ENCODE measurements at regions not wholly inside any gene's neighbourhood (a gene's known extent, or its start where the extent isn't known, plus 50 kb on each side); places are given as distances from the start of the nearest gene placed in this dataset.

- Histone ChIP-seq H3K9ac (ENCODE audit: low read depth, low read length) (no peak overlapping the region), H3K9me1 (ENCODE audit: insufficient read depth, low read length) (no peaks in the 10 kb centered on the region), H3K4me1 (ENCODE audit: control insufficient read depth, insufficient read depth, low read length) (no peaks in the 10 kb centered on the region), H3K36me3 (ENCODE audit: control insufficient read depth, insufficient read depth, low read length) (no peaks in the 10 kb centered on the region), H3K14ac (replicated peaks; ENCODE audit: low read depth, low read length) (no peak overlapping the region), H4K5ac (ENCODE audit: low read depth, low read length) (no peak overlapping the region), H4K8ac (ENCODE audit: low read depth in 2 of 2, low read length in 2 of 2) (no peak overlapping the region), H3K4me3 (ENCODE audit: insufficient read depth, low read depth, low read length) (no peak overlapping the region), H2BK15ac (ENCODE audit: low read depth, low read length) (no peak overlapping the region), H2BK120ac (ENCODE audit: low read depth, low read length) (no peak overlapping the region), H3K23ac (ENCODE audit: low read depth, low read length) (no peak overlapping the region), H3K56ac (ENCODE audit: extremely low read depth, insufficient read depth, low read length) (no peak overlapping the region), H2AK9ac (replicated peaks; ENCODE audit: low read depth, low read length, poor library complexity) (no peak overlapping the region), H3K4ac (ENCODE audit: low read depth, low read length) (no peak overlapping the region), H3K4me2 (ENCODE audit: low read depth, low read length) (no peak overlapping the region), H2BK20ac (ENCODE audit: low read depth, low read length) (no peak overlapping the region), H3K9me3 (ENCODE audit: control insufficient read depth, insufficient read depth, low read length) (no peaks in the 10 kb centered on the region), H2AFZ (replicated peaks; ENCODE audit: low read length, poor library complexity) (no peak overlapping the region), H3K27me3 (ENCODE audit: control insufficient read depth, insufficient read depth, low read length) (no peaks in the 10 kb centered on the region), H4K91ac (ENCODE audit: insufficient read depth, low read depth, low read length) (no peak overlapping the region), H2AK5ac (ENCODE audit: low read depth, low read length) (no peak overlapping the region), H4K20me1 (ENCODE audit: insufficient read depth, low read length) (no peaks in the 10 kb centered on the region), H3K79me1 (ENCODE audit: low read depth in 1 of 2, low read length in 2 of 2) (no peaks in the 10 kb centered on the region), H3K18ac (ENCODE audit: low read depth, low read length) (no peak overlapping the region), H3K27ac (ENCODE audit: insufficient read depth, low read length) (no peak overlapping the region), H2BK5ac (ENCODE audit: low read depth, low read length, poor library complexity, severe bottlenecking) (no peak overlapping the region)
- ATAC-seq (ENCODE audit: low read depth) = no peak
- POLR2A ChIA-PET (ENCODE audit: unreplicated experiment) = interaction anchor here (0.5 kb wide), 1 partner anchor 119 kb away, joined by 4 read pairs; no protein-coding TSS in a partner anchor
- intact Hi-C loops (cut with micrococcal nuclease) (no loop called here), in situ Hi-C loops (cut with MboI; ENCODE audit: low sequenced_read_pairs) (no loop called here), dilution Hi-C loops (cut with HindIII; ENCODE audit: low sequenced_read_pairs, unreplicated experiment) (no loop called here)
- DNase-seq = no peak
- TF ChIP-seq, protein P1, sequence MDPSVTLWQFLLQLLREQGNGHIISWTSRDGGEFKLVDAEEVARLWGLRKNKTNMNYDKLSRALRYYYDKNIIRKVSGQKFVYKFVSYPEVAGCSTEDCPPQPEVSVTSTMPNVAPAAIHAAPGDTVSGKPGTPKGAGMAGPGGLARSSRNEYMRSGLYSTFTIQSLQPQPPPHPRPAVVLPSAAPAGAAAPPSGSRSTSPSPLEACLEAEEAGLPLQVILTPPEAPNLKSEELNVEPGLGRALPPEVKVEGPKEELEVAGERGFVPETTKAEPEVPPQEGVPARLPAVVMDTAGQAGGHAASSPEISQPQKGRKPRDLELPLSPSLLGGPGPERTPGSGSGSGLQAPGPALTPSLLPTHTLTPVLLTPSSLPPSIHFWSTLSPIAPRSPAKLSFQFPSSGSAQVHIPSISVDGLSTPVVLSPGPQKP (IDR thresholded peaks at IDR 0.05; ENCODE audit: borderline replicate concordance, low read depth, low read length) = no peak
- WGBS, 2 experiments (ENCODE audit: extremely low coverage in 2 of 2, insufficient read length in 1 of 2) = no CpG with 5 or more reads among the region's 5 CpGs
- no TSS peak for BruUV-seq (replicated peaks)
- CTCF ChIA-PET = no interaction called here
These were observed 471.7 kb downstream of the SH2D1A start for GRCh38 chrX:124818033-124818432.
